ENCODE measurements at regions not wholly inside any gene's neighbourhood (a gene's known extent, or its start where the extent isn't known, plus 50 kb on each side); places are given as distances from the start of the nearest gene placed in this dataset.

- DNase-seq (ENCODE audit: low read depth) (no peak), FAIRE-seq (no peak)
- no peak overlapping the region for H3K4me3 ChIP-seq (ENCODE audit: low read depth, low read length)
- no peaks in the 10 kb centered on the region for H3K36me3 ChIP-seq (ENCODE audit: control insufficient read depth, insufficient read depth, low read length)
- H3K27me3 ChIP-seq (ENCODE audit: control insufficient read depth, insufficient read depth, low read length): no peaks in the 10 kb centered on the region
- TF ChIP-seq, protein P1, sequence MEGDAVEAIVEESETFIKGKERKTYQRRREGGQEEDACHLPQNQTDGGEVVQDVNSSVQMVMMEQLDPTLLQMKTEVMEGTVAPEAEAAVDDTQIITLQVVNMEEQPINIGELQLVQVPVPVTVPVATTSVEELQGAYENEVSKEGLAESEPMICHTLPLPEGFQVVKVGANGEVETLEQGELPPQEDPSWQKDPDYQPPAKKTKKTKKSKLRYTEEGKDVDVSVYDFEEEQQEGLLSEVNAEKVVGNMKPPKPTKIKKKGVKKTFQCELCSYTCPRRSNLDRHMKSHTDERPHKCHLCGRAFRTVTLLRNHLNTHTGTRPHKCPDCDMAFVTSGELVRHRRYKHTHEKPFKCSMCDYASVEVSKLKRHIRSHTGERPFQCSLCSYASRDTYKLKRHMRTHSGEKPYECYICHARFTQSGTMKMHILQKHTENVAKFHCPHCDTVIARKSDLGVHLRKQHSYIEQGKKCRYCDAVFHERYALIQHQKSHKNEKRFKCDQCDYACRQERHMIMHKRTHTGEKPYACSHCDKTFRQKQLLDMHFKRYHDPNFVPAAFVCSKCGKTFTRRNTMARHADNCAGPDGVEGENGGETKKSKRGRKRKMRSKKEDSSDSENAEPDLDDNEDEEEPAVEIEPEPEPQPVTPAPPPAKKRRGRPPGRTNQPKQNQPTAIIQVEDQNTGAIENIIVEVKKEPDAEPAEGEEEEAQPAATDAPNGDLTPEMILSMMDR (IDR thresholded peaks at IDR 0.05; ENCODE audit: insufficient read depth, low read length, severe bottlenecking): no peak
These were observed 139.2 kb downstream of the SOX4 start for GRCh38 chr6:21732731-21733130.

DNA sequence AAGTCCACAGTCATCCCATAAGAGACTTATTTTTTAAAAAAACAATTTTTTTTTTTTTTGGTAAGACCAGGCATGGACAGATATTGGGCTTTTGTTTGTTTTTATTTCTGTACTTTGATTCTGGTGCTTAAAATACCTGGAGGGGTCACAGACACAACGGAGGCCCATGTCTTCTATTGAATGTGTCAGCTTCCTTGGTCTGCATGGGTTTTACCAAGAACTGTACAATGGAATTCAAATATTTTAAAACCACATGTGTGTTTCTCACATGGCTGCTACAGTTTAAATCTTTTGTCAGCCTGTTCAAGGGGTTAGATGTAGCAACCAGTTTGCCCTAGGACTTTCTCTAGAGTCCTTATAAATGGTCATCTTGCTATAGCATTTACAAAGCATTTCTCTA is 139.8 kb downstream of the SOX4 start:
- TF ChIP-seq, protein P1 (IDR thresholded peaks at IDR 0.05; ENCODE audit: insufficient read depth, low read length, severe bottlenecking): no peak
- Histone ChIP-seq H3K27me3 (ENCODE audit: control insufficient read depth, insufficient read depth, low read length) (no peaks in the 10 kb centered on the region), H3K36me3 (ENCODE audit: control insufficient read depth, insufficient read depth, low read length) (no peaks in the 10 kb centered on the region), H3K4me3 (ENCODE audit: low read depth, low read length) (no peak overlapping the region)
- FAIRE-seq (no peak), DNase-seq (ENCODE audit: low read depth) (no peak)

GRCh38 chr6:21734204-21734603 is 140.7 kb downstream of the SOX4 start:
- H3K36me3 ChIP-seq (ENCODE audit: control insufficient read depth, insufficient read depth, low read length): no peaks in the 10 kb centered on the region
- TF ChIP-seq, protein P1 (IDR thresholded peaks at IDR 0.05; ENCODE audit: insufficient read depth, low read length, severe bottlenecking): no peak
- no peak overlapping the region for H3K4me3 ChIP-seq (ENCODE audit: low read depth, low read length)
- no peaks in the 10 kb centered on the region for H3K27me3 ChIP-seq (ENCODE audit: control insufficient read depth, insufficient read depth, low read length)
- no peak for DNase-seq (ENCODE audit: low read depth)
- no peak for FAIRE-seq

GRCh38 chr6:21738180-21739094 is 144.9 kb downstream of the SOX4 start:
- no peaks in the 10 kb centered on the region for H3K27me3 ChIP-seq (ENCODE audit: control insufficient read depth, insufficient read depth, low read length)
- FAIRE-seq (no peak), DNase-seq (ENCODE audit: low read depth) (peak; percentile 75)
- H3K4me3 ChIP-seq (ENCODE audit: low read depth, low read length): no peak overlapping the region
- H3K36me3 ChIP-seq (ENCODE audit: control insufficient read depth, insufficient read depth, low read length): no peaks in the 10 kb centered on the region
- TF ChIP-seq, protein P1 (IDR thresholded peaks at IDR 0.05; ENCODE audit: insufficient read depth, low read length, severe bottlenecking): no peak

DNA sequence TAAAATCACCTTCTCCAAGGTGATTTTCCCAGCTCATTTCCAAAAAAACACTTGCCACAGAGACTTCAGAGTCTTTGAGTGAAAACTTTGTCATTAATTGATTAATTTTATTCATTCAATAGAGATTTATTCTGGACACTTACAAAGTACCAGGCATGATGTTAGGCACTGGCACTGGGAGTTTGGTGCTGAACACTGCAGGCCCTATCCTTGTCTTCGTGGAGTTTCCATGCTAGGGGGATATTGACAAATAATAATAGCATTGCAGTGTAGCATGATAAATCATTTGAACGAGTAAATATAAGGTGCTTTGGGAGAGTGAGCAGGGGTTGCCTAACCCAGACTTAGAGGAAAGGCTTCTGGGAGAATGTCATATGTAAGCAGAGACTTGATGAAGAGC is 145.7 kb downstream of the SOX4 start:
- no peak overlapping the region for H3K4me3 ChIP-seq (ENCODE audit: low read depth, low read length)

More for the DNA sequence above, 145.7 kb downstream of the SOX4 start:
- DNase-seq (ENCODE audit: low read depth) (no peak), FAIRE-seq (no peak)
- Histone ChIP-seq H3K27me3 (ENCODE audit: control insufficient read depth, insufficient read depth, low read length) (no peaks in the 10 kb centered on the region), H3K36me3 (ENCODE audit: control insufficient read depth, insufficient read depth, low read length) (no peaks in the 10 kb centered on the region)
- TF ChIP-seq, protein P1 (IDR thresholded peaks at IDR 0.05; ENCODE audit: insufficient read depth, low read length, severe bottlenecking): no peak

Data from bronchial epithelial cell (primary cell).